ENCODE measurements at regions not wholly inside any gene's neighbourhood (a gene's known extent, or its start where the extent isn't known, plus 50 kb on each side); places are given as distances from the start of the nearest gene placed in this dataset.
"Not testable (repeated sequence)": the region's sequence is repeated elsewhere in the genome, so short reads cannot be mapped to it uniquely, and the experiment has no call there.

- in situ Hi-C loops (cut with HindIII; ENCODE audit: low sequenced_read_pairs), result no loop called here
These were observed 458.6 kb upstream of the ATXN8OS start for GRCh38 chr13:69649063-69649392.

GRCh38 chr13:69648340-69649062, 459.1 kb upstream of the ATXN8OS start:
- in situ Hi-C loops (cut with HindIII; ENCODE audit: low sequenced_read_pairs), result no loop called here

GRCh38 chr13:69644447-69644846, 463.2 kb upstream of the ATXN8OS start:
- in situ Hi-C loops (cut with HindIII; ENCODE audit: low sequenced_read_pairs), result no loop called here

DNA sequence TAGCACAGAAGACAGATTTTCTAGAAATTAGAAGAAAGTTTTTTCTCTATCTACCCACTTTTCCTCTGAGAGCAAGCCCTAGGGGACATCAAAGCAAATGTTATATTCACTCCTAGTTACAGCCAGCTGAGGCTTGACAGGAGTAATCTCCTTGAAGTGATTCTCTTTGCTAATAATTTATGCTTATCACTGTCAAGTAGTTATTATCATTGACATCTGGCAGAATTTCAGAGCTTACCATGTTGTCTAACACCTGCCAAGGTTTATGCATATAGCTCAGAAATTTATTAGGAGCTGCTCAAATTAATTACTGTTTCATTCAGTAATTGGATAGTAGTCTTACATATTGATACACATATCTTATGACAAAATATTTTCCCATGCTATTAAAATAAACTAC, 465.9 kb upstream of the ATXN8OS start:
- in situ Hi-C loops (cut with HindIII; ENCODE audit: low sequenced_read_pairs), result no loop called here

GRCh38 chr13:69633044-69633443, 474.6 kb upstream of the ATXN8OS start:
- in situ Hi-C loops (cut with HindIII; ENCODE audit: low sequenced_read_pairs), result no loop called here

DNA sequence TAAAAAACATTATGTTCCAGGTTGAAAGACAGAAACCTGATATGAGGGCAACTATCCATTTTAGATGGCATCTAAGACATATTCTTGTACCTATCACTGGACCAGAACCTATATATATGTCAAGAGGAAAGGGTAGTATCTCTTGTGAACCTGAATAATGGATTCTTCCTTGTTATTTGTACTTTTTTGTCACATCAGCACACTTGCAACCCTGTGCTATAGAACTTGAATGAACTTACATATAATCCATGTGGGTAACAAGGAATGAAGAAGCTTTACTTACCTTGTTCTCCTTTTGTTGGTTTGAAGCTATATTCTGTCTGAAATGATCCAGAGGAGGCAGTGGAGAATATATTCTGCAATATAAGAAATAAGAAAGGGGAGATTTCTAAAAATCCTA, 483.7 kb upstream of the ATXN8OS start:
- in situ Hi-C loops (cut with HindIII; ENCODE audit: low sequenced_read_pairs), result no loop called here

- in situ Hi-C loops (cut with HindIII; ENCODE audit: low sequenced_read_pairs), result no loop called here
These were observed 488.0 kb upstream of the ATXN8OS start for GRCh38 chr13:69619651-69620050.

GRCh38 chr13:69618838-69619237, 488.8 kb upstream of the ATXN8OS start:
- in situ Hi-C loops (cut with HindIII; ENCODE audit: low sequenced_read_pairs), result no loop called here

DNA sequence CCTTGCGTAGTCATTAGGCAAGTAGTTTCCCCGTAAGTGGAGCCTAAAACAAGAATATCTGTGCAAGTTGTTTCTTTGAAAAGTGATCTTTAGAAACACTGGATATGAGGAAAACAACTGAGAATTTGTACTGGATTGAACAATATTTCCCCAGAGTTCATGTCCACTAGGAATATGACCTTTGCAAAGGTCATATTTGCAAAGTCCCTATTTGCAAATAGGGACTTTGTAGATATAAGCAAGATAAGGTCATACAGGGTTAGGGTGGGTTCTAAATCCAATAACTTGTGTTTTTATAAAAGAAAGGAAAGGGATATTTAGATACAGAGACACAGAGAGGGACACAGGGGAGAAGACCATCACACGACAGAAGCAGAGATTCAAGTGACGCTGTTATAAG, 489.2 kb upstream of the ATXN8OS start:
- in situ Hi-C loops (cut with HindIII; ENCODE audit: low sequenced_read_pairs), result no loop called here

GRCh38 chr13:69617587-69617986, 490.0 kb upstream of the ATXN8OS start:
- in situ Hi-C loops (cut with HindIII; ENCODE audit: low sequenced_read_pairs), result no loop called here

DNA sequence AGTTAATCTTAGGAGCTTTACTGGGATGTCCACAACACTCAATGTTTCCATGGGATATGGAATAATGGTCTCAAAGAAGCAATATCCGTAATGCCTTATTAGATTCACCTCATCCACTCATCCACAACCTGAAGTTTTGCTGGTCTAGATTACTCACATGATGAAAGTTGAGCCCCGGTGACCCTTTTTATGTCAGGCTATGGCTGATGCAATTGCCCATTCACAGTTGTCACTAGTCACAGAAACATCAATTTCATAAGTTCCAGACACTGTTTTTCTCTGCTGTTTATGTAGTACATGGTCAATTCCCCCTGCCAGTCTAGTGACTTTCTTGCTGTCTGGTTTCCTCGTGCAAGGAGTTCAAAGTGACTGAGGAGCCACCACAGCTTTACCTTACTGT, 491.2 kb upstream of the ATXN8OS start:
- in situ Hi-C loops (cut with HindIII; ENCODE audit: low sequenced_read_pairs), result no loop called here

DNA sequence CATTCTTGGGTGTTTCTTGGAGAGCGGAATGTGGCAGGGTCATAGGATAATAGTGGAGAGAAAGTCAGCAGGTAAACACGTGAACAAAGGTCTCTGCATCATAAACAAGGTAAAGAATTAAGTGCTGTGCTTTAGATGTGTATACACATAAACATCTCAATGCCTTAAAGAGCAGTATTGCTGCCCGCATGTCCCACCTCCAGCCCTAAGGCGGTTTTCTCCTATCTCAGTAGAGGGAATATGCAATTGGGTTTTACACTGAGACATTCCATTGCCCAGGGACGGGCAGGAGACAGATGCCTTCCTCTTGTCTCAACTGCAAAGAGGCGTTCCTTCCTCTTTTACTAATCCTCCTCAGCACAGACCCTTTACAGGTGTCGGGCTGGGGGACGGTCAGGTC, 492.6 kb upstream of the ATXN8OS start:
- in situ Hi-C loops (cut with HindIII; ENCODE audit: low sequenced_read_pairs), result not testable (repeated sequence)

- in situ Hi-C loops (cut with HindIII; ENCODE audit: low sequenced_read_pairs), result no loop called here
These were observed 502.9 kb upstream of the ATXN8OS start for GRCh38 chr13:69604698-69605097.

GRCh38 chr13:69603144-69603853, 504.3 kb upstream of the ATXN8OS start:
- in situ Hi-C loops (cut with HindIII; ENCODE audit: low sequenced_read_pairs), result no loop called here

GRCh38 chr13:69601661-69602060, 506.0 kb upstream of the ATXN8OS start:
- in situ Hi-C loops (cut with HindIII; ENCODE audit: low sequenced_read_pairs), result no loop called here

DNA sequence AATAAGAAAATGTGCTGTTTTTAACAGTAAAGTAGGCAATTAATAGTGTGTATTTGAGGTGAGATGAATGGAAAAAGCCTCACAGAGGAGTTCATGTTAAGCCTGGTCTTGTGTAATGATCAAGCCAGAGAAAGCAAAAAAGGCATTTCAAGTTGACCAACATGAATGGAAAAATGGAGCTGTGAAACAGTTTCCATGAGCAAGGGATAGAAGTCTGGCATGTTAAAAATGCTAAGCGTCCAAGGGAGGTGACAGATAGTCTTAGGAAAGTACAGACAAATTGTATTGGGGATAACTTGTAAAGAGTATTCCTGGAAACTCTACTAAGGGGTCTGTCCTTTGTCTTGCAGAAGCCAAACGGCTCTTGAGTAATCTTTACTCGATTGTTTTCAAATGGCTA, 506.8 kb upstream of the ATXN8OS start:
- in situ Hi-C loops (cut with HindIII; ENCODE audit: low sequenced_read_pairs), result no loop called here

DNA sequence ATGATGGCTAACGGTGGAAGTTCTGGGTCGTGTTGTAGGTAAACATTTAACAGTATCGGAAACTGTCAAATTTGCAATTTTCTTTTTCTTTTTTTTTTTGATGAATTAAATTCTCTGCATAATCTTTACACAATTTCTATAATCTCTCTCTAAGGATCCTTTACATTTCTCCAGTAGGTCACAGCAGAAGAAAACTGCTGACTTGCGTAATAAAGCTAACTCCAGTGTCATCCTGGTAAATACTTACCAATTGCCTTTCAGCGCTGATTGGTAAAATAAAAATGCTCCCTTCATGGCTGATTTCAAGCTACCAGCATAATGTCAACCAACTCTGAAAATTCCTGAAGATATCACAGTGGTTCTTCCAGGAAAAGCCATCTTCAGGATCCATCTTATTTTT, 510.5 kb upstream of the ATXN8OS start:
- in situ Hi-C loops (cut with HindIII; ENCODE audit: low sequenced_read_pairs), result no loop called here

GRCh38 chr13:69595181-69595580, 512.4 kb upstream of the ATXN8OS start:
- in situ Hi-C loops (cut with HindIII; ENCODE audit: low sequenced_read_pairs), result no loop called here

DNA sequence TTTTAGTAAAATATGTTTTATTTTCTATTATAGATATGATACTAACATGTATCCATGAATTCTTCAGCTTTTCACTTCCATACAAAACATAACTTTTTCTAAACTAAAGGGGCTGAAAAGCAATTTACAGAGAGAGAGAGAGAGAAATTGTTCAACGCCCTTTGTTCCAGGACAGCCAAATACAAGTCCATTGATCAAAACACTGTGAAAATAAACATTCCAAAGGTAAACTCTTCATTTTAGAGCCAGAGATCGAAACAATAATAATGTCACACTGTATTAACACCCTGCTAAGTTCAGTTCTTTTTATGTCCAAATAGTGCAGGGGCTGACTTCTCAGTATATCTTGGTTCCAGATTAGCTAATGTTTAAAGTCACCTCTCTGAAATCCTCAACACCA, 516.2 kb upstream of the ATXN8OS start:
- in situ Hi-C loops (cut with HindIII; ENCODE audit: low sequenced_read_pairs), result no loop called here

DNA sequence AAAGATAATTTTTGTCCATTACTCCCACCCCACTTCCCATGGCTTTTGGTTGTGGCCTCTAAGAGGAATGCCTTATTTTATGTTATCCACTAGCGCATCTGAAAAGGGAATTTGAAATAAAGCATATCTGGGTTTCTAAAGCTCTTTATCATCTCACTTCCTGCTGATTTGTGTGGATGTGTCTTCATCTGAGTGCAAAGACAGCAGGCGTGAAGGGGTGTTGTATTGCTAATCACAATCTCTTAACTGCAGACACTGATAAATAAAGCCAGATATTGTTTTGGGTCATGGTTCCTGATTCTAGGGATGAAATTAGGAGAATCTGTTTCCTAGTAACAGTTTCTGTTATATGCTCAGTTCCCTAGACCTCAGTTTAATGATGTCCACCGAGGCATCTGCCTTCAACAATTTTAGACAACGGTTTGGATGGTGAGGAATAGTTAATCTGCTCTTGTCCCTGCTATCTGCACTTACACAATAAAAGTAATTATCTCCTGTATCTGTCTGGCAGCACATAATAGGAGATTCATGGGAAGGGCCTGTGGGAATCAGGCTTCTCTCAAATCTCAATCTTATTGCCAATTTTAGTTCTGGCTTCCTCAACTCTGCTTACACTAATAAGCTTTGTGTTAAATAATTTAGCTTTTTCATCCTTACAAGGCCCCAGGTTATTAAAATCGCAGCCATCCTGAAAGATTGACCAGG, 517.9 kb upstream of the ATXN8OS start:
- in situ Hi-C loops (cut with HindIII; ENCODE audit: low sequenced_read_pairs), result no loop called here

GRCh38 chr13:69585656-69586055, 522.0 kb upstream of the ATXN8OS start:
- in situ Hi-C loops (cut with HindIII; ENCODE audit: low sequenced_read_pairs), result no loop called here

GRCh38 chr13:69580255-69580654, 527.4 kb upstream of the ATXN8OS start:
- in situ Hi-C loops (cut with HindIII; ENCODE audit: low sequenced_read_pairs), result no loop called here

Measured in endothelial cell of hepatic sinusoid (primary cell).